SJCRH30 (cell line): ENCODE measurements at regions not wholly inside any gene's neighbourhood (a gene's known extent, or its start where the extent isn't known, plus 50 kb on each side); places are given as distances from the start of the nearest gene placed in this dataset.

Experiments used
- DNase-seq, 2 experiments: peaks; one replicate each; pipeline ENCODE4 v3.0.0-alpha.2; 2015 to 2020
- H3K27ac ChIP-seq: fragments of 250-450 bp; sonication (Bioruptor Pico); 2 replicates; pipeline ENCODE4 v1.5.1; 2020; ENCODE audit warnings: mild to moderate bottlenecking, moderate library complexity
- H3K27me3 ChIP-seq: fragments of 250-450 bp; sonication (Bioruptor Pico); 2 replicates; pipeline ENCODE4 v1.5.1; 2020; ENCODE audit warnings: mild to moderate bottlenecking, moderate library complexity
- H3K36me3 ChIP-seq: fragments of 250-450 bp; sonication (Bioruptor Pico); 2 replicates; pipeline ENCODE4 v1.5.1; 2020; ENCODE audit warnings: mild to moderate bottlenecking, moderate library complexity
- H3K4me1 ChIP-seq: fragments of 250-450 bp; sonication (Bioruptor Pico); 2 replicates; pipeline ENCODE4 v1.5.1; 2020; ENCODE audit warnings: mild to moderate bottlenecking, moderate library complexity
- H3K4me3 ChIP-seq: fragments of 250-450 bp; sonication (Bioruptor Pico); 2 replicates; pipeline ENCODE4 v1.5.1; 2020; ENCODE audit warnings: mild to moderate bottlenecking, moderate library complexity
- H3K9me3 ChIP-seq: fragments of 250-450 bp; sonication (Bioruptor Pico); replicated peaks from 2 replicates; pipeline ENCODE4 v1.5.1; 2020; ENCODE audit warnings: mild to moderate bottlenecking, moderate library complexity

- H3K4me1 ChIP-seq: no peaks in the 10 kb centered on the region
- H3K27me3 ChIP-seq: no peaks in the 10 kb centered on the region
- DNase-seq: no peak
- H3K4me3 ChIP-seq: no peak overlapping the region
- no peaks in the 10 kb centered on the region for H3K9me3 ChIP-seq
- no peaks in the 10 kb centered on the region for H3K36me3 ChIP-seq
- no peak overlapping the region for H3K27ac ChIP-seq
Observed at GRCh38 chr2:45168711-45169338, 159.6 kb upstream of the SIX2 start.

GRCh38 chr2:45167920-45168629 lies 158.8 kb upstream of the SIX2 start:
- Histone ChIP-seq H3K27me3 (no peaks in the 10 kb centered on the region), H3K9me3 (no peaks in the 10 kb centered on the region), H3K4me1 (no peaks in the 10 kb centered on the region), H3K36me3 (no peaks in the 10 kb centered on the region), H3K27ac (no peak overlapping the region), H3K4me3 (no peak overlapping the region)
- DNase-seq: no peak

- no peak for DNase-seq
- Histone ChIP-seq H3K9me3 (no peaks in the 10 kb centered on the region), H3K27me3 (no peaks in the 10 kb centered on the region), H3K27ac (no peak overlapping the region), H3K4me1 (peaks cover 3% of the 10 kb centered on the region; the same call in 1 of the 2 replicates), H3K4me3 (no peak overlapping the region), H3K36me3 (no peaks in the 10 kb centered on the region)
Observed at GRCh38 chr2:45166229-45166890, 157.1 kb upstream of the SIX2 start.

GRCh38 chr2:45162711-45163110 lies 153.5 kb upstream of the SIX2 start:
- H3K9me3 ChIP-seq: 0 out of 2 replicates have a peak, but pooled peaks cover 3% of the 10 kb centered on the region
- peaks cover 3% of the 10 kb centered on the region; the same call in 1 of the 2 replicates for H3K4me1 ChIP-seq
- no peak for DNase-seq

GRCh38 chr2:45156605-45157004 lies 147.4 kb upstream of the SIX2 start:
- Histone ChIP-seq H3K4me1 (peaks cover 13% of the 10 kb centered on the region), H3K27ac (no peak overlapping the region), H3K9me3 (peaks cover 3% of the 10 kb centered on the region; the same call in 1 of the 2 replicates), H3K36me3 (no peaks in the 10 kb centered on the region), H3K4me3 (no peak overlapping the region), H3K27me3 (no peaks in the 10 kb centered on the region)
- DNase-seq: no peak

More at GRCh38 chr2:45162711-45163110, 153.5 kb upstream of the SIX2 start:
- no peak overlapping the region for H3K4me3 ChIP-seq
- no peaks in the 10 kb centered on the region for H3K36me3 ChIP-seq
- no peak overlapping the region for H3K27ac ChIP-seq
- H3K27me3 ChIP-seq: no peaks in the 10 kb centered on the region

GRCh38 chr2:45154606-45155155 lies 145.4 kb upstream of the SIX2 start:
- Histone ChIP-seq H3K27me3 (no peaks in the 10 kb centered on the region), H3K36me3 (no peaks in the 10 kb centered on the region), H3K9me3 (peaks cover 11% of the 10 kb centered on the region; the same call in 1 of the 2 replicates), H3K27ac (no peak overlapping the region), H3K4me1 (peaks cover 13% of the 10 kb centered on the region), H3K4me3 (no peak overlapping the region)
- DNase-seq: no peak

GRCh38 chr2:45154144-45154543 lies 144.9 kb upstream of the SIX2 start:
- no peaks in the 10 kb centered on the region for H3K27me3 ChIP-seq
- peaks cover 13% of the 10 kb centered on the region for H3K4me1 ChIP-seq
- no peak for DNase-seq
- no peaks in the 10 kb centered on the region for H3K36me3 ChIP-seq
- H3K4me3 ChIP-seq: no peak overlapping the region
- peaks cover 11% of the 10 kb centered on the region; the same call in 1 of the 2 replicates for H3K9me3 ChIP-seq
- no peak overlapping the region for H3K27ac ChIP-seq

- Histone ChIP-seq H3K36me3 (no peaks in the 10 kb centered on the region), H3K27me3 (no peaks in the 10 kb centered on the region), H3K9me3 (peaks cover 10% of the 10 kb centered on the region; the same call in 1 of the 2 replicates), H3K4me3 (peak overlapping the region; percentile 42), H3K4me1 (peaks cover 13% of the 10 kb centered on the region), H3K27ac (peak overlapping the region; percentile 42)
- DNase-seq: peak; percentile 79 to 88
Observed at GRCh38 chr2:45153121-45153520, 143.9 kb upstream of the SIX2 start.

GRCh38 chr2:45152691-45153090 lies 143.4 kb upstream of the SIX2 start:
- peaks cover 8% of the 10 kb centered on the region; the same call in 1 of the 2 replicates for H3K9me3 ChIP-seq
- H3K4me1 ChIP-seq: peaks cover 13% of the 10 kb centered on the region
- peak overlapping the region; percentile 42 for H3K4me3 ChIP-seq
- no peaks in the 10 kb centered on the region for H3K27me3 ChIP-seq
- peak; percentile 58 to 67 for DNase-seq
- no peaks in the 10 kb centered on the region for H3K36me3 ChIP-seq
- peak overlapping the region; percentile 42 for H3K27ac ChIP-seq

GRCh38 chr2:45145073-45145899 lies 136.0 kb upstream of the SIX2 start:
- Histone ChIP-seq H3K27me3 (no peaks in the 10 kb centered on the region), H3K9me3 (0 out of 2 replicates have a peak, but pooled peaks cover under 1% of the 10 kb centered on the region), H3K36me3 (no peaks in the 10 kb centered on the region), H3K4me1 (no peaks in the 10 kb centered on the region), H3K27ac (no peak overlapping the region), H3K4me3 (no peak overlapping the region; the same call in 1 of the 2 replicates)
- no peak for DNase-seq

GRCh38 chr2:45141883-45142866 lies 132.9 kb upstream of the SIX2 start:
- Histone ChIP-seq H3K36me3 (no peaks in the 10 kb centered on the region), H3K9me3 (no peaks in the 10 kb centered on the region), H3K4me3 (no peak overlapping the region), H3K27ac (no peak overlapping the region), H3K27me3 (no peaks in the 10 kb centered on the region), H3K4me1 (no peaks in the 10 kb centered on the region)
- no peak for DNase-seq

- H3K36me3 ChIP-seq: no peaks in the 10 kb centered on the region
- no peaks in the 10 kb centered on the region for H3K27me3 ChIP-seq
- H3K9me3 ChIP-seq: no peaks in the 10 kb centered on the region
- no peak overlapping the region for H3K27ac ChIP-seq
- no peaks in the 10 kb centered on the region for H3K4me1 ChIP-seq
- no peak overlapping the region for H3K4me3 ChIP-seq
- DNase-seq: no peak
Observed at GRCh38 chr2:45140675-45141074, 131.4 kb upstream of the SIX2 start.

GRCh38 chr2:45138904-45139303 lies 129.7 kb upstream of the SIX2 start:
- H3K27me3 ChIP-seq: no peaks in the 10 kb centered on the region
- peaks cover 4% of the 10 kb centered on the region; the same call in 1 of the 2 replicates for H3K4me1 ChIP-seq
- H3K9me3 ChIP-seq: no peaks in the 10 kb centered on the region
- DNase-seq: no peak
- no peaks in the 10 kb centered on the region for H3K36me3 ChIP-seq
- no peak overlapping the region for H3K27ac ChIP-seq
- no peak overlapping the region for H3K4me3 ChIP-seq
